Tibial nerve (tissue), 3 donors: ENCODE measurements at regions not wholly inside any gene's neighbourhood (a gene's known extent, or its start where the extent isn't known, plus 50 kb on each side); places are given as distances from the start of the nearest gene placed in this dataset.
"Not testable (repeated sequence)": the region's sequence is repeated elsewhere in the genome, so short reads cannot be mapped to it uniquely, and the experiment has no call there.

Source experiments
- POLR2A ChIP-seq, 2 donors: fragments of 450-650 bp; IDR thresholded peaks; one replicate each; pipeline ENCODE4 v1.6.1; 2017; ENCODE audit warnings: antibody characterized with exemption in 2 of 2, mild to moderate bottlenecking in 2 of 2, moderate library complexity in 2 of 2
- TF ChIP-seq, protein P1 (sequence below), 5 experiments: fragments of 200-600 bp in 3 of 5; fragments of 450-650 bp in 2 of 5; sonication (generic) in 3 of 5; IDR thresholded peaks; one replicate each; pipeline ENCODE4 v1.5.1; 2016 to 2019; ENCODE audit warnings: antibody characterized with exemption in 5 of 5, mild to moderate bottlenecking in 3 of 5, moderate library complexity in 2 of 5

DNA sequence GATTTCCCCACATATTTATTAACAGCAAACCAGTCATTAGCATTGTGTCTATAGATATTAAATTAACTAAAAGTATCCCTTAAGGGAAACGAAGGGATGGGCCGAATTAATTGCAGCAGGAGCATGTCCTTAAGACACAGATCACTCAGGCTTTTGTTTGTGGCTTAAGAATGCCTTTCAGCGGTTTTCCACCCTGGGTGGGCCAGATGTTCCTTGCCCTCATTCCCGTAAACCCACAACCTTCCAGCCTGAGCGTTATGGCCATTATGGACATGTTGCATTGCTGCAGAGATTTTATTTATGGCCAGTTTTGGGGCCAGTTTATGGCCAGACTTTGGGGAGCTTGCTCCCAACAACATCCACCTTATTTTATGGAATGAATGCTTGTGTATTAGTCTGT, 55.5 kb upstream of the TCL1A start:
- TF ChIP-seq, protein P1, sequence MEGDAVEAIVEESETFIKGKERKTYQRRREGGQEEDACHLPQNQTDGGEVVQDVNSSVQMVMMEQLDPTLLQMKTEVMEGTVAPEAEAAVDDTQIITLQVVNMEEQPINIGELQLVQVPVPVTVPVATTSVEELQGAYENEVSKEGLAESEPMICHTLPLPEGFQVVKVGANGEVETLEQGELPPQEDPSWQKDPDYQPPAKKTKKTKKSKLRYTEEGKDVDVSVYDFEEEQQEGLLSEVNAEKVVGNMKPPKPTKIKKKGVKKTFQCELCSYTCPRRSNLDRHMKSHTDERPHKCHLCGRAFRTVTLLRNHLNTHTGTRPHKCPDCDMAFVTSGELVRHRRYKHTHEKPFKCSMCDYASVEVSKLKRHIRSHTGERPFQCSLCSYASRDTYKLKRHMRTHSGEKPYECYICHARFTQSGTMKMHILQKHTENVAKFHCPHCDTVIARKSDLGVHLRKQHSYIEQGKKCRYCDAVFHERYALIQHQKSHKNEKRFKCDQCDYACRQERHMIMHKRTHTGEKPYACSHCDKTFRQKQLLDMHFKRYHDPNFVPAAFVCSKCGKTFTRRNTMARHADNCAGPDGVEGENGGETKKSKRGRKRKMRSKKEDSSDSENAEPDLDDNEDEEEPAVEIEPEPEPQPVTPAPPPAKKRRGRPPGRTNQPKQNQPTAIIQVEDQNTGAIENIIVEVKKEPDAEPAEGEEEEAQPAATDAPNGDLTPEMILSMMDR (IDR thresholded peaks at IDR 0.05), result not testable (repeated sequence)
- not testable (repeated sequence) for TF ChIP-seq POLR2A (IDR thresholded peaks at IDR 0.05)
